Endothelial cell of umbilical vein (primary cell): ENCODE measurements at regions not wholly inside any gene's neighbourhood (a gene's known extent, or its start where the extent isn't known, plus 50 kb on each side); places are given as distances from the start of the nearest gene placed in this dataset.

ENCODE experiments used
- BruUV-seq: library from RNA; stranded (reverse); fragments of 400-500 nt; replicated peaks from 2 replicates; lab custom pipeline; 2021; lab: Mats Ljungman, UMichigan
- CTCF ChIA-PET: fragments of 300-600, 350-600 bp; sonication (Branson Sonifier 250); formaldehyde crosslinking; loops from one replicate; lab custom pipeline; 2021; ENCODE audit warnings: antibody characterized with exemption, inconsistent platforms; lab: Charles Lee
- POLR2A ChIA-PET: fragments of 300-600, 350-600 bp; sonication (Branson Sonifier 250); formaldehyde crosslinking; loops from one replicate; lab custom pipeline; 2021; ENCODE audit warnings: antibody characterized with exemption, inconsistent platforms; lab: Charles Lee
- DNase-seq: peaks from one replicate; pipeline ENCODE4 v3.0.0-alpha.2; 2011; ENCODE audit warnings: low read depth, low spot score
- FAIRE-seq: peaks from 2 replicates; lab custom pipeline; 2011; peaks lifted over from hg19 to GRCh38; lab: Jason Lieb, UNC
- H2AFZ ChIP-seq: 2 replicates; pipeline ENCODE4 v1.6.0; 2012; ENCODE audit warnings: low read depth, low read length, control low read depth, inconsistent platforms
- H3K27ac ChIP-seq: 2 replicates; pipeline ENCODE4 v1.5.1; 2011; ENCODE audit warnings: low read depth, mild to moderate bottlenecking, control low read depth, low read length, moderate library complexity; ENCODE audit not compliant: insufficient read depth
- H3K27me3 ChIP-seq, 2 experiments: 2 replicates each; pipeline versions ENCODE4 v1.6.0 to v1.6.1; 2011; ENCODE audit warnings: low read length in 2 of 2, mixed read lengths in 1 of 2; ENCODE audit not compliant: control insufficient read depth in 2 of 2, insufficient read depth in 2 of 2
- H3K36me3 ChIP-seq, 2 experiments: 2 replicates in 1 of 2; 3 replicates in 1 of 2; pipeline ENCODE4 v1.5.1; 2011; ENCODE audit warnings: low read length in 2 of 2, mild to moderate bottlenecking in 1 of 2, moderate library complexity in 1 of 2; ENCODE audit not compliant: control insufficient read depth in 2 of 2, insufficient read depth in 2 of 2; ENCODE audit errors: extremely low read depth in 1 of 2
- H3K4me1 ChIP-seq: 3 replicates; pipeline ENCODE4 v1.5.1; 2011; ENCODE audit warnings: mild to moderate bottlenecking, low read length; ENCODE audit not compliant: control insufficient read depth, insufficient read depth; ENCODE audit errors: extremely low read depth
- H3K4me2 ChIP-seq: 2 replicates; pipeline ENCODE4 v1.6.1; 2011; ENCODE audit warnings: low read length, control low read depth, mixed read lengths; ENCODE audit not compliant: insufficient read depth
- H3K4me3 ChIP-seq, 3 experiments: fragments of 200-600 bp in 1 of 3; sonication (generic), shearing (Covaris generic) in 1 of 3; replicated peaks in 1 of 3; 2 replicates each; pipeline ENCODE4 v1.5.1; 2011 to 2016; ENCODE audit warnings: control low read depth in 3 of 3, low read length in 3 of 3, mild to moderate bottlenecking in 2 of 3, inconsistent platforms in 1 of 3, low read depth in 1 of 3, moderate library complexity in 1 of 3; ENCODE audit not compliant: insufficient read depth in 1 of 3
- H3K79me2 ChIP-seq: 2 replicates; pipeline ENCODE4 v1.6.0; 2012; ENCODE audit warnings: low read length, inconsistent platforms; ENCODE audit not compliant: control insufficient read depth, insufficient read depth
- H3K9ac ChIP-seq: replicated peaks from 2 replicates; pipeline ENCODE3; 2011; ENCODE audit warnings: low read length, control low read depth; ENCODE audit not compliant: insufficient read depth; ENCODE audit errors: extremely low read depth
- H3K9me1 ChIP-seq: replicated peaks from 3 replicates; pipeline ENCODE4 v1.6.0; 2011; ENCODE audit warnings: mild to moderate bottlenecking, low read length; ENCODE audit not compliant: control insufficient read depth, insufficient read depth; ENCODE audit errors: extremely low read depth
- H3K9me3 ChIP-seq: replicated peaks from 2 replicates; pipeline ENCODE4 v1.5.1; 2012; ENCODE audit warnings: low read length, inconsistent platforms; ENCODE audit not compliant: control insufficient read depth, insufficient read depth
- H4K20me1 ChIP-seq: replicated peaks from 2 replicates; pipeline ENCODE3; 2011; ENCODE audit warnings: mild to moderate bottlenecking, low read length; ENCODE audit not compliant: control insufficient read depth, insufficient read depth; ENCODE audit errors: extremely low read depth
- EZH2 ChIP-seq: IDR thresholded peaks from 2 replicates; pipeline ENCODE4 v1.6.1; 2012; ENCODE audit warnings: borderline replicate concordance, low read depth, mild to moderate bottlenecking, moderate library complexity, low read length, inconsistent platforms; ENCODE audit not compliant: severe bottlenecking
- FOS ChIP-seq: IDR thresholded peaks from 2 replicates; pipeline ENCODE4 v1.6.1; 2011; ENCODE audit warnings: mild to moderate bottlenecking, low read length, moderate library complexity, borderline replicate concordance; ENCODE audit not compliant: insufficient read depth
- GATA2 ChIP-seq: IDR thresholded peaks from 2 replicates; pipeline ENCODE4 v1.7.0; 2011; ENCODE audit warnings: low read depth, mild to moderate bottlenecking, moderate library complexity, mixed read lengths, low read length; ENCODE audit not compliant: insufficient read length, insufficient read depth
- JUN ChIP-seq: IDR thresholded peaks from 2 replicates; pipeline ENCODE4 v1.6.1; 2011; ENCODE audit warnings: borderline replicate concordance, low read depth; ENCODE audit not compliant: insufficient read length, insufficient read depth
- MYC ChIP-seq: IDR thresholded peaks from one replicate; pipeline ENCODE4 v1.6.1; 2011; ENCODE audit warnings: mild to moderate bottlenecking, low read depth, low read length
- POLR2A ChIP-seq: IDR thresholded peaks from 2 replicates; pipeline ENCODE4 v1.6.1; 2012; ENCODE audit warnings: low read depth, mild to moderate bottlenecking, control low read depth, low read length
- POLR2AphosphoS5 ChIP-seq: IDR thresholded peaks from 2 replicates; pipeline ENCODE4 v1.6.1; 2012; ENCODE audit warnings: low read depth, mild to moderate bottlenecking, control low read depth, low read length, moderate library complexity; ENCODE audit not compliant: insufficient read depth
- dilution Hi-C: fragments of 300-500 bp; cut with MboI; formaldehyde crosslinking; loops from one replicate; pipeline ENCODE4 v1.15.0; 2019; ENCODE audit warnings: low sequenced_read_pairs; ENCODE audit not compliant: extremely low pct_ligation_motif_present
- intact Hi-C: fragments of 100-400 bp; cut with micrococcal nuclease; formaldehyde crosslinking; loops from one replicate; pipeline ENCODE4 v1.10.0; 2022
- TF ChIP-seq, protein P1 (sequence below): IDR thresholded peaks from 2 replicates; pipeline ENCODE4 v1.6.1; 2011; ENCODE audit not compliant: insufficient read depth, insufficient read length
- TF ChIP-seq, protein P2 (sequence below), 2 donors: IDR thresholded peaks; 1 replicate in 1 of 2; 2 replicates in 1 of 2; pipeline ENCODE4 v1.5.1; 2011; ENCODE audit warnings: low read length in 2 of 2, mild to moderate bottlenecking in 2 of 2, moderate library complexity in 2 of 2, control low read depth in 1 of 2, inconsistent platforms in 1 of 2, low read depth in 1 of 2; ENCODE audit not compliant: insufficient read depth in 1 of 2; ENCODE audit errors: extremely low read depth in 1 of 2

- DNase-seq (no peak), FAIRE-seq (no peak)
- H3K79me2 ChIP-seq: no peaks in the 10 kb centered on the region
- no peaks in the 10 kb centered on the region for H3K4me1 ChIP-seq
- H4K20me1 ChIP-seq: no peaks in the 10 kb centered on the region
- CTCF ChIA-PET: no interaction called here
- dilution Hi-C loops (no loop called here), intact Hi-C loops (no loop called here)
- no TSS peak for BruUV-seq
- no peak overlapping the region for H3K4me3 ChIP-seq
- TF ChIP-seq FOS: no peak
- no peak for TF ChIP-seq JUN
- TF ChIP-seq POLR2AphosphoS5: no peak
- TF ChIP-seq GATA2: no peak
- TF ChIP-seq POLR2A: no peak
- TF ChIP-seq EZH2: no peak
- TF ChIP-seq, protein P1, sequence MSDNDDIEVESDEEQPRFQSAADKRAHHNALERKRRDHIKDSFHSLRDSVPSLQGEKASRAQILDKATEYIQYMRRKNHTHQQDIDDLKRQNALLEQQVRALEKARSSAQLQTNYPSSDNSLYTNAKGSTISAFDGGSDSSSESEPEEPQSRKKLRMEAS: no peak
- no peak for TF ChIP-seq MYC
- TF ChIP-seq, protein P2, sequence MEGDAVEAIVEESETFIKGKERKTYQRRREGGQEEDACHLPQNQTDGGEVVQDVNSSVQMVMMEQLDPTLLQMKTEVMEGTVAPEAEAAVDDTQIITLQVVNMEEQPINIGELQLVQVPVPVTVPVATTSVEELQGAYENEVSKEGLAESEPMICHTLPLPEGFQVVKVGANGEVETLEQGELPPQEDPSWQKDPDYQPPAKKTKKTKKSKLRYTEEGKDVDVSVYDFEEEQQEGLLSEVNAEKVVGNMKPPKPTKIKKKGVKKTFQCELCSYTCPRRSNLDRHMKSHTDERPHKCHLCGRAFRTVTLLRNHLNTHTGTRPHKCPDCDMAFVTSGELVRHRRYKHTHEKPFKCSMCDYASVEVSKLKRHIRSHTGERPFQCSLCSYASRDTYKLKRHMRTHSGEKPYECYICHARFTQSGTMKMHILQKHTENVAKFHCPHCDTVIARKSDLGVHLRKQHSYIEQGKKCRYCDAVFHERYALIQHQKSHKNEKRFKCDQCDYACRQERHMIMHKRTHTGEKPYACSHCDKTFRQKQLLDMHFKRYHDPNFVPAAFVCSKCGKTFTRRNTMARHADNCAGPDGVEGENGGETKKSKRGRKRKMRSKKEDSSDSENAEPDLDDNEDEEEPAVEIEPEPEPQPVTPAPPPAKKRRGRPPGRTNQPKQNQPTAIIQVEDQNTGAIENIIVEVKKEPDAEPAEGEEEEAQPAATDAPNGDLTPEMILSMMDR (IDR thresholded peaks at IDR 0.05; ENCODE audit: extremely low read depth in 1 of 2, insufficient read depth in 1 of 2, low read depth in 1 of 2, low read length in 2 of 2): no peak
- no peaks in the 10 kb centered on the region for H3K27me3 ChIP-seq
- H3K4me2 ChIP-seq: no peak overlapping the region
- H3K27ac ChIP-seq: no peak overlapping the region
- POLR2A ChIA-PET: no interaction called here
- H3K9me1 ChIP-seq: no peaks in the 10 kb centered on the region
- H2AFZ ChIP-seq: no peak overlapping the region
- no peaks in the 10 kb centered on the region for H3K9me3 ChIP-seq
- H3K36me3 ChIP-seq: no peaks in the 10 kb centered on the region
- no peak overlapping the region for H3K9ac ChIP-seq
Observed at GRCh38 chr21:32100423-32100822, 178.4 kb downstream of the MIS18A start.
